Breast epithelium (tissue), 3 donors: ENCODE measurements at regions not wholly inside any gene's neighbourhood (a gene's known extent, or its start where the extent isn't known, plus 50 kb on each side); places are given as distances from the start of the nearest gene placed in this dataset.

ENCODE experiments used
- POLR2A ChIP-seq: fragments of 450-650 bp; IDR thresholded peaks from one replicate; pipeline ENCODE4 v1.6.1; 2016; ENCODE audit warnings: antibody characterized with exemption, mild to moderate bottlenecking, moderate library complexity
- POLR2AphosphoS5 ChIP-seq, 3 donors: sonication (generic); formaldehyde crosslinking; IDR thresholded peaks; one replicate each; pipeline ENCODE4 v1.6.1; 2017; ENCODE audit warnings: antibody characterized with exemption in 3 of 3
- TF ChIP-seq, protein P1 (sequence below), 3 donors: fragments of 450-650 bp; IDR thresholded peaks; one replicate each; pipeline ENCODE4 v1.5.1; 2016 to 2017; ENCODE audit warnings: antibody characterized with exemption in 3 of 3, mild to moderate bottlenecking in 3 of 3, moderate library complexity in 3 of 3

DNA sequence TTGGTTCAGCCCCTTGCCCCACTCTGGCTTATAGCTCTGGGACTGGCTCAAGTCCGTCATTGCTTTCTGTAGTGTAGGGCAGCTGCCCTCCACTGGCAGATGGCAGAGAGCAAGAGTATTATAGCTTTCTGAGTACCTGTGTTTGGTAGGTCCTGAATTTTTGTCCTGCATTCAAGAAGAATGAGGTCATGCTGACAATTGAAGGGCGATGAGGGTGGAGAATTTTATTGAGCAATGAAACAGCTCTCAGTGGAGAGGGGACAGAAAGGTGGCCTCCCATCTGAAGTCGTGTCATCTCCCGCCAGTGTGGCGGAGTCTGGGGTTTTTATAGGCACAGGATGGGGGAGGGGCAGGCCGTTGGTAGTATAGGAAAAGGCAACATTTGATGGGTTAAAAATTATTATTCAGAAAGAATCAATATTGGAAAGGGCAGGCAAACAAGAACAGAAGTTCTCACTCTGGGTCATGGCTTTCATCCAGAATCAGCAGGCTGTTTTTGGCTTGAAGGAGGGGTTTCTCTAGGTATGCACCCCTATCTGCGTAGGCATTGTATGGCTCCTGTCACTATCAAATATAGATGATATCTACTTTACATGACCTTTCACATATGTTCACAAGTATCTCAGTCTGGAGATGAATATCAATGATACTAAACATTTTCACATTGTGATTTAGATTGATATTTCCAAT, 1239.7 kb upstream of the ALCAM start:
- TF ChIP-seq POLR2A (no peak), POLR2AphosphoS5 (IDR thresholded peaks at IDR 0.05) (no peak)
- TF ChIP-seq, protein P1, sequence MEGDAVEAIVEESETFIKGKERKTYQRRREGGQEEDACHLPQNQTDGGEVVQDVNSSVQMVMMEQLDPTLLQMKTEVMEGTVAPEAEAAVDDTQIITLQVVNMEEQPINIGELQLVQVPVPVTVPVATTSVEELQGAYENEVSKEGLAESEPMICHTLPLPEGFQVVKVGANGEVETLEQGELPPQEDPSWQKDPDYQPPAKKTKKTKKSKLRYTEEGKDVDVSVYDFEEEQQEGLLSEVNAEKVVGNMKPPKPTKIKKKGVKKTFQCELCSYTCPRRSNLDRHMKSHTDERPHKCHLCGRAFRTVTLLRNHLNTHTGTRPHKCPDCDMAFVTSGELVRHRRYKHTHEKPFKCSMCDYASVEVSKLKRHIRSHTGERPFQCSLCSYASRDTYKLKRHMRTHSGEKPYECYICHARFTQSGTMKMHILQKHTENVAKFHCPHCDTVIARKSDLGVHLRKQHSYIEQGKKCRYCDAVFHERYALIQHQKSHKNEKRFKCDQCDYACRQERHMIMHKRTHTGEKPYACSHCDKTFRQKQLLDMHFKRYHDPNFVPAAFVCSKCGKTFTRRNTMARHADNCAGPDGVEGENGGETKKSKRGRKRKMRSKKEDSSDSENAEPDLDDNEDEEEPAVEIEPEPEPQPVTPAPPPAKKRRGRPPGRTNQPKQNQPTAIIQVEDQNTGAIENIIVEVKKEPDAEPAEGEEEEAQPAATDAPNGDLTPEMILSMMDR (IDR thresholded peaks at IDR 0.05), result no peak
